ENCODE measurements at regions not wholly inside any gene's neighbourhood (a gene's known extent, or its start where the extent isn't known, plus 50 kb on each side); places are given as distances from the start of the nearest gene placed in this dataset.

- H3K36me3 Mint-ChIP-seq, result no peaks in the 10 kb centered on the region
- no peak overlapping the region for H3K4me3 Mint-ChIP-seq
- DNase-seq (no peak), ATAC-seq (no peak)
- H3K27ac Mint-ChIP-seq, result no peak overlapping the region
- H3K4me1 Mint-ChIP-seq, result no peaks in the 10 kb centered on the region
- 86% methylated on average over 1 of the region's 1 CpG for WGBS (ENCODE audit: insufficient coverage)
- TF ChIP-seq CTCF (IDR thresholded peaks at IDR 0.05), result no peak
- H3K9me3 Mint-ChIP-seq, result no peaks in the 10 kb centered on the region
- H3K4me1 ChIP-seq (ENCODE audit: control insufficient read depth, insufficient read depth, low read length), result no peaks in the 10 kb centered on the region
- no peaks in the 10 kb centered on the region for H3K9me3 ChIP-seq (ENCODE audit: control insufficient read depth, insufficient read depth, low read length)
- no peaks in the 10 kb centered on the region for H3K36me3 ChIP-seq (ENCODE audit: control insufficient read depth, insufficient read depth, low read length)
- intact Hi-C loops (cut with micrococcal nuclease), result no loop called here
- H3K27ac ChIP-seq (ENCODE audit: low read length), result no peak overlapping the region
- H3K4me3 ChIP-seq (ENCODE audit: low read length), result no peak overlapping the region
- H3K27me3 Mint-ChIP-seq (ENCODE audit: low read depth in 2 of 2), result peaks cover 17 to 18% of the 10 kb centered on the region in 2 donors
- H3K27me3 ChIP-seq (ENCODE audit: control insufficient read depth, insufficient read depth, low read length), result peaks cover 2% of the 10 kb centered on the region
Measured at GRCh38 chr11:34750692-34751405, 130.0 kb downstream of the EHF start.

GRCh38 chr11:34749666-34750659, 129.1 kb downstream of the EHF start:
- 41% methylated on average over 7 of the region's 8 CpGs for WGBS (ENCODE audit: insufficient coverage)
- H3K4me1 ChIP-seq (ENCODE audit: control insufficient read depth, insufficient read depth, low read length), result no peaks in the 10 kb centered on the region
- intact Hi-C loops (cut with micrococcal nuclease), result no loop called here

GRCh38 chr11:34748036-34748435, 127.1 kb downstream of the EHF start:
- H3K9me3 Mint-ChIP-seq, result no peaks in the 10 kb centered on the region
- TF ChIP-seq CTCF (IDR thresholded peaks at IDR 0.05), result no peak
- Histone ChIP-seq H3K27me3 (ENCODE audit: control insufficient read depth, insufficient read depth, low read length) (peaks cover 2% of the 10 kb centered on the region), H3K36me3 (ENCODE audit: control insufficient read depth, insufficient read depth, low read length) (no peaks in the 10 kb centered on the region), H3K9me3 (ENCODE audit: control insufficient read depth, insufficient read depth, low read length) (no peaks in the 10 kb centered on the region), H3K4me1 (ENCODE audit: control insufficient read depth, insufficient read depth, low read length) (no peaks in the 10 kb centered on the region), H3K4me3 (ENCODE audit: low read length) (no peak overlapping the region), H3K27ac (ENCODE audit: low read length) (no peak overlapping the region)
- no peaks in the 10 kb centered on the region for H3K36me3 Mint-ChIP-seq
- intact Hi-C loops (cut with micrococcal nuclease), result no loop called here
- ATAC-seq (no peak), DNase-seq (no peak)
- no peak overlapping the region for H3K4me3 Mint-ChIP-seq
- WGBS (ENCODE audit: insufficient coverage), result 93% methylated on average over 3 of the region's 3 CpGs
- H3K4me1 Mint-ChIP-seq, result no peaks in the 10 kb centered on the region
- no peak overlapping the region for H3K27ac Mint-ChIP-seq
- peaks cover 18 to 20% of the 10 kb centered on the region in 2 donors for H3K27me3 Mint-ChIP-seq (ENCODE audit: low read depth in 2 of 2)

More at GRCh38 chr11:34749666-34750659, 129.1 kb downstream of the EHF start:
- no peaks in the 10 kb centered on the region for H3K9me3 ChIP-seq (ENCODE audit: control insufficient read depth, insufficient read depth, low read length)
- no peaks in the 10 kb centered on the region for H3K4me1 Mint-ChIP-seq
- H3K36me3 Mint-ChIP-seq, result no peaks in the 10 kb centered on the region
- no peaks in the 10 kb centered on the region for H3K9me3 Mint-ChIP-seq
- H3K4me3 ChIP-seq (ENCODE audit: low read length), result no peak overlapping the region
- H3K27me3 ChIP-seq (ENCODE audit: control insufficient read depth, insufficient read depth, low read length), result peaks cover 2% of the 10 kb centered on the region
- H3K4me3 Mint-ChIP-seq, result no peak overlapping the region
- H3K27me3 Mint-ChIP-seq (ENCODE audit: low read depth in 2 of 2), result peaks cover 18 to 20% of the 10 kb centered on the region in 2 donors
- no peaks in the 10 kb centered on the region for H3K36me3 ChIP-seq (ENCODE audit: control insufficient read depth, insufficient read depth, low read length)
- no peak overlapping the region for H3K27ac ChIP-seq (ENCODE audit: low read length)
- ATAC-seq, result no peak
- DNase-seq, result no peak
- no peak for TF ChIP-seq CTCF (IDR thresholded peaks at IDR 0.05)
- H3K27ac Mint-ChIP-seq, result no peak overlapping the region

Data from natural killer cell (primary cell).